ENCODE measurements at regions not wholly inside any gene's neighbourhood (a gene's known extent, or its start where the extent isn't known, plus 50 kb on each side); places are given as distances from the start of the nearest gene placed in this dataset.

DNA sequence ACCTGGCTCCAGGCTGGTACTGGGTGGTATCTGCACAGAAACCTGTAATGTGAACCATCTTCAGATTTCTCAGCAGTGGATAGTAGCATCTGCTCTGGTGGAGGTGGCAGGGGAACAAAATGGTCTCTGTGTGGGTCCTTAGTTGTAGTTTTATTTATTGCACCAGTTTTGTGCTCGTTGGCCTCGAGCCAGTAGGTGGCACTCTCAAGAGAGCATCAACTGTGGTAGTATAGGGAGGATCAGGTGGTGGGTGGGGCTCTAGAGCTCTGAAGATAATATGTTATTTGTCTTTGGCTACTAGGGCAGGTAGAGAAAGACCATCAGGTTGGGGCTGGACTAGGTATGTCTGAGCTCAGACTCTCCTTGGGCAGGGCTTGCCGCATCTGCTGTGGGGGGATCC lies 254.0 kb upstream of the GPR149 start:
- Histone ChIP-seq H3K9me3 (ENCODE audit: insufficient read depth, low read depth) (no peaks in the 10 kb centered on the region), H3K4me3 (no peak overlapping the region), H3K9me2 (ENCODE audit: insufficient read depth) (no peaks in the 10 kb centered on the region), H3K27me3 (ENCODE audit: insufficient read depth, low read depth) (no peaks in the 10 kb centered on the region), H3K36me3 (ENCODE audit: low read depth) (no peaks in the 10 kb centered on the region), H3K4me1 (replicated peaks; ENCODE audit: insufficient read depth) (no peaks in the 10 kb centered on the region), H3K4me2 (no peak overlapping the region), H2AFZ (no peak overlapping the region), H3K27ac (no peak overlapping the region), H3K79me2 (ENCODE audit: low read depth) (no peaks in the 10 kb centered on the region), H4K20me1 (ENCODE audit: insufficient read depth) (no peaks in the 10 kb centered on the region), H3F3A (ENCODE audit: insufficient read depth, low read depth) (no peaks in the 10 kb centered on the region)
- no peak for DNase-seq
- intact Hi-C loops (cut with micrococcal nuclease; ENCODE audit: unreplicated experiment) = no loop called here
- BruUV-seq (replicated peaks) = no TSS peak
- POLR2A ChIA-PET (ENCODE audit: unreplicated experiment) = no interaction called here
- CTCF ChIA-PET = no interaction called here
- TF ChIP-seq, protein P1, sequence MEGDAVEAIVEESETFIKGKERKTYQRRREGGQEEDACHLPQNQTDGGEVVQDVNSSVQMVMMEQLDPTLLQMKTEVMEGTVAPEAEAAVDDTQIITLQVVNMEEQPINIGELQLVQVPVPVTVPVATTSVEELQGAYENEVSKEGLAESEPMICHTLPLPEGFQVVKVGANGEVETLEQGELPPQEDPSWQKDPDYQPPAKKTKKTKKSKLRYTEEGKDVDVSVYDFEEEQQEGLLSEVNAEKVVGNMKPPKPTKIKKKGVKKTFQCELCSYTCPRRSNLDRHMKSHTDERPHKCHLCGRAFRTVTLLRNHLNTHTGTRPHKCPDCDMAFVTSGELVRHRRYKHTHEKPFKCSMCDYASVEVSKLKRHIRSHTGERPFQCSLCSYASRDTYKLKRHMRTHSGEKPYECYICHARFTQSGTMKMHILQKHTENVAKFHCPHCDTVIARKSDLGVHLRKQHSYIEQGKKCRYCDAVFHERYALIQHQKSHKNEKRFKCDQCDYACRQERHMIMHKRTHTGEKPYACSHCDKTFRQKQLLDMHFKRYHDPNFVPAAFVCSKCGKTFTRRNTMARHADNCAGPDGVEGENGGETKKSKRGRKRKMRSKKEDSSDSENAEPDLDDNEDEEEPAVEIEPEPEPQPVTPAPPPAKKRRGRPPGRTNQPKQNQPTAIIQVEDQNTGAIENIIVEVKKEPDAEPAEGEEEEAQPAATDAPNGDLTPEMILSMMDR (conservative IDR thresholded peaks at IDR 0.05) = no peak
- TF ChIP-seq EZH2 (IDR thresholded peaks at IDR 0.05; ENCODE audit: low read depth) = no peak

DNA sequence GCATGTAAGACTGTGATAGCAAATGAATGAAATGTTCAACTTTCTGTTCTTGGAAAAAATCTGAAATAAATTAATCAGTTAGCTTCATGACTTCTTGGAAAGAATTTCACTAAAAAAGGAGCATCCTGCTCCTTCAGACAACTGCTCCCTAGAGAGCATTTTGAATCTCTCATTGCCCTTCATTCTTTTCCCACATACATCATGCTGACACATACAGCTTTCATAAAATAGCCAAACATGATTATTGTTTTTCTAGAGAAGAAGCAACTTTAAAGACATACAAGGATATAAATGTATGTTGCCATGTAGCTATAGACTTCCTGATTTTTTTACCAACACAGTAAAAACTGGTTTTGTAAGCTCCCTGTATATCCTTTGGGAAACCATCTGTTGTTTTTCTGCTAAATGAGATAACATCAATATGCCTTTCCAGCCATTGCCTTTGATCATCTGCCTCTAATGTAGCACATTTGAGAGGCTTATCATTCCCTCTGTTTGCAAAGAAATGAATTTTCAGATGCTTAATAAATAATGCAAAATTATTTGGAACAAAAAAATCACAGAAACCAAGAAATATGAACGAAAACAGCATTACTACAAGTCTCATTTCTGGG lies 248.2 kb upstream of the GPR149 start:
- no peaks in the 10 kb centered on the region for H3K4me1 ChIP-seq (replicated peaks; ENCODE audit: insufficient read depth)
- no peaks in the 10 kb centered on the region for H3K27me3 ChIP-seq (ENCODE audit: insufficient read depth, low read depth)
- intact Hi-C loops (cut with micrococcal nuclease; ENCODE audit: unreplicated experiment) = no loop called here
- no peaks in the 10 kb centered on the region; the same call in 1 of the 2 replicates for H3K9me2 ChIP-seq (ENCODE audit: insufficient read depth)
- no peak overlapping the region for H2AFZ ChIP-seq
- POLR2A ChIA-PET (ENCODE audit: unreplicated experiment) = no interaction called here
- no peak overlapping the region for H3K27ac ChIP-seq
- no peak overlapping the region for H3K4me3 ChIP-seq
- CTCF ChIA-PET = no interaction called here
- no peaks in the 10 kb centered on the region; the same call in 1 of the 2 replicates for H4K20me1 ChIP-seq (ENCODE audit: insufficient read depth)
- H3F3A ChIP-seq (ENCODE audit: insufficient read depth, low read depth) = no peaks in the 10 kb centered on the region
- H3K79me2 ChIP-seq (ENCODE audit: low read depth) = no peaks in the 10 kb centered on the region
- H3K36me3 ChIP-seq (ENCODE audit: low read depth) = no peaks in the 10 kb centered on the region
- no TSS peak for BruUV-seq (replicated peaks)
- no peak for DNase-seq
- H3K4me2 ChIP-seq = no peak overlapping the region
- H3K9me3 ChIP-seq (ENCODE audit: insufficient read depth, low read depth) = no peaks in the 10 kb centered on the region
- TF ChIP-seq EZH2 (IDR thresholded peaks at IDR 0.05; ENCODE audit: low read depth) = no peak
- TF ChIP-seq, protein P1 (conservative IDR thresholded peaks at IDR 0.05) = no peak

DNA sequence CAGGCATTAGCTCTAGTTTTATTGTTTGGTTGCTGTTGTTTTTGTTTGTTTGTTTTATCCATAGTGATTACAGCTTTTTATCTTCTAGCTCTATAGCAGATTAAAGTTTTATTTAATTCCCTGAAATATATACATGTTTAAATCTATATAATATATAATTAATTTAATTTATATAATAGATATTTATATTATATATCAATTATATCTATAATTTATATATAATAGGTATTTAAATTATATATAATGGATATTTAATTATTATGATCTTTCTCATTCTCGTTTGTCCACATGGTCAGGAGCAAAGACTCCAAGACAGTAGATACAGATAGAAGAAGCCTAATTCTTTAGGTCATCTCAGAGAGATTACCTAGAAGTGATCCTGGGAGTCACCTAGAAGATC lies 238.8 kb upstream of the GPR149 start:
- Histone ChIP-seq H3F3A (ENCODE audit: insufficient read depth, low read depth) (no peaks in the 10 kb centered on the region), H3K36me3 (ENCODE audit: low read depth) (no peaks in the 10 kb centered on the region), H3K4me3 (no peak overlapping the region), H3K4me2 (no peak overlapping the region), H4K20me1 (ENCODE audit: insufficient read depth) (no peaks in the 10 kb centered on the region), H3K9me2 (ENCODE audit: insufficient read depth) (no peaks in the 10 kb centered on the region), H3K4me1 (replicated peaks; ENCODE audit: insufficient read depth) (no peaks in the 10 kb centered on the region), H3K9me3 (ENCODE audit: insufficient read depth, low read depth) (no peaks in the 10 kb centered on the region), H3K27me3 (ENCODE audit: insufficient read depth, low read depth) (no peaks in the 10 kb centered on the region), H2AFZ (no peak overlapping the region), H3K79me2 (ENCODE audit: low read depth) (no peaks in the 10 kb centered on the region), H3K27ac (no peak overlapping the region)
- TF ChIP-seq, protein P1 (conservative IDR thresholded peaks at IDR 0.05) = no peak
- no peak for TF ChIP-seq EZH2 (IDR thresholded peaks at IDR 0.05; ENCODE audit: low read depth)
- intact Hi-C loops (cut with micrococcal nuclease; ENCODE audit: unreplicated experiment) = no loop called here
- CTCF ChIA-PET = no interaction called here
- no peak for DNase-seq
- POLR2A ChIA-PET (ENCODE audit: unreplicated experiment) = interaction anchor here (0.6 kb wide), 2 partner anchors 11 to 190 kb away, joined by 3 read pairs; no protein-coding TSS in a partner anchor
- no TSS peak for BruUV-seq (replicated peaks)

Data from PC-9 (cell line).